ENCODE measurements at regions not wholly inside any gene's neighbourhood (a gene's known extent, or its start where the extent isn't known, plus 50 kb on each side); places are given as distances from the start of the nearest gene placed in this dataset.

DNA sequence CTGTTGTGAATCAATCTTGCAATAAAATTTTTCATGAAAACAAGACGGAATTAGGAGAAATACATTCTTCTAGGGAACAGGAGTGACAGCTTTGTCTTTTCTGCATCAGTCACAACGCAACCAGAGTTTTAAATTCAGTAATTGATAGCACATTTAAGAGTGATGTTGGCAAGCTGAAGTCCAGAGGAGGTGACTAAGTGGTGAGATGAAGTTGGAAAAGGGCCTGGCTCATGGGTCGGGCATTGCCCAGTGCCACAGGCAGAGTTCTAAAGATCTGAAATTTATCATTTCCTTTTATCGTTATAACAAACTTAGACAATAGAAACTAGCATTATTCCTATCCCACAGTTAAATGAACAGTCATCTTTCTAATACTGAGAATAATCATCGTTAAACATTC is 764.6 kb upstream of the ZEB2 start:
- Mint-ChIP-seq H3K9me3 (ENCODE audit: low read depth) (peaks cover 3% of the 10 kb centered on the region), H3K27ac (no peak overlapping the region), H3K4me3 (ENCODE audit: low read depth) (no peak overlapping the region), H3K4me1 (ENCODE audit: low read depth) (peaks cover 10% of the 10 kb centered on the region), H3K27me3 (no peaks in the 10 kb centered on the region), H3K36me3 (ENCODE audit: insufficient read depth) (no peaks in the 10 kb centered on the region)
- DNase-seq (ENCODE audit: low spot score, unreplicated experiment) = no peak
- TF ChIP-seq, protein P1, sequence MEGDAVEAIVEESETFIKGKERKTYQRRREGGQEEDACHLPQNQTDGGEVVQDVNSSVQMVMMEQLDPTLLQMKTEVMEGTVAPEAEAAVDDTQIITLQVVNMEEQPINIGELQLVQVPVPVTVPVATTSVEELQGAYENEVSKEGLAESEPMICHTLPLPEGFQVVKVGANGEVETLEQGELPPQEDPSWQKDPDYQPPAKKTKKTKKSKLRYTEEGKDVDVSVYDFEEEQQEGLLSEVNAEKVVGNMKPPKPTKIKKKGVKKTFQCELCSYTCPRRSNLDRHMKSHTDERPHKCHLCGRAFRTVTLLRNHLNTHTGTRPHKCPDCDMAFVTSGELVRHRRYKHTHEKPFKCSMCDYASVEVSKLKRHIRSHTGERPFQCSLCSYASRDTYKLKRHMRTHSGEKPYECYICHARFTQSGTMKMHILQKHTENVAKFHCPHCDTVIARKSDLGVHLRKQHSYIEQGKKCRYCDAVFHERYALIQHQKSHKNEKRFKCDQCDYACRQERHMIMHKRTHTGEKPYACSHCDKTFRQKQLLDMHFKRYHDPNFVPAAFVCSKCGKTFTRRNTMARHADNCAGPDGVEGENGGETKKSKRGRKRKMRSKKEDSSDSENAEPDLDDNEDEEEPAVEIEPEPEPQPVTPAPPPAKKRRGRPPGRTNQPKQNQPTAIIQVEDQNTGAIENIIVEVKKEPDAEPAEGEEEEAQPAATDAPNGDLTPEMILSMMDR (IDR thresholded peaks at IDR 0.05; ENCODE audit: unreplicated experiment) = no peak

DNA sequence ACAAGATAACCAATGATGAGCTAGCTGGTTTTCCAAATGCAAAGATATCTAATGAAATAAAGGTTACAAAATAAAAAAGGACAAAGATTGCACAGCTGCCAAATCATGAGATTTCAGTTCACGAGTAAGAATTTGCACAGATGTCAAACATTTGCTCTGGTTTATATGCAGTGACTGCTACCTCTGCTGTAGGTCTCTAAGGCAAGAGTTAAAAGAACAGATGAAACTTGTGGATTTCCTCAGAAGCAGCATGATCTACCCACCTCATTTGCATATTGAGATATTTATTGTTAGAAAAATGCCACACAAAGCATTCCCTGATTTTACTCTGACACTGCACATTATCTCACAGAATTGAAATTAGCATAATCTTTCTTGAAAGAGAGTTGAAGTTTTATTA is 763.2 kb upstream of the ZEB2 start:
- Mint-ChIP-seq H3K27me3 (no peaks in the 10 kb centered on the region), H3K36me3 (ENCODE audit: insufficient read depth) (no peaks in the 10 kb centered on the region), H3K9me3 (ENCODE audit: low read depth) (peaks cover 3% of the 10 kb centered on the region), H3K4me3 (ENCODE audit: low read depth) (no peak overlapping the region), H3K27ac (no peak overlapping the region), H3K4me1 (ENCODE audit: low read depth) (peaks cover 5% of the 10 kb centered on the region)
- TF ChIP-seq, protein P1 (IDR thresholded peaks at IDR 0.05; ENCODE audit: unreplicated experiment) = no peak
- no peak for DNase-seq (ENCODE audit: low spot score, unreplicated experiment)

DNA sequence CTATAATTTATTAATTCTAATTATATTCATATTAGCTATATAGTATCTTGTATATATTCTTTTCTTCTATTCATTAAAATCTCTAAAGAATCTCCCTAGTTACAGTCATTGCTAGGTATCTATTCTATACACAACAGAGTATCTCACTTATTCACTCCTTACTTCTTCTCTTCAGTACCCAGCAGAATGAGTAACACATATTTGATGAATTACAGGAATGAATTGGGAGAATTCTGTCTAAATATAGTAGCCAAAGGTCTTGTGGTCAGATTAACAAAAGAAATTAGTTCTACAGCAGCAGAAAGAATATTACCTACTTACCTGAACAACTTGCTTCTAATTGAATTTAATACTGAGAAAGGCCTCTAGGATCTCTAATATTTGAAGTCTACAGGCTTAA is 758.0 kb upstream of the ZEB2 start:
- H3K27ac Mint-ChIP-seq = no peak overlapping the region

DNA sequence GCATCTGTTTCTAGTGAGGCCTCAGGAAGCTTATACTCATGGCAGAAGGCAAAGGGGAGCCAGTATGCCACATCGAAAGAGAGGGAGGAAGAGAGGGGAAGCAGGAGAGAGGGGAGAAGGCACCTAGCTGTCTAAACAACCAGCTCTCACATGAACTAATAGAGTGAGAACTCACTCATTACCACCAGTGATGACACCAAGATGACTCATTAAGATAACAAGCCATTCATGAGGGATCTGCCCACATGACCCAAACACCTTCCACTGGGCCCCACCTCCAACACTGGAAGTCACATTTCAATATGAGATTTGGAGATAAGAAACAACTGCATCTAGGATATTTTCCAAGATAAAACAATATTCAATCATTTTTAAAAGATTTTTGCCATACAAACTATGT is 753.9 kb upstream of the ZEB2 start:
- H3K27me3 Mint-ChIP-seq = no peaks in the 10 kb centered on the region
- H3K4me3 Mint-ChIP-seq (ENCODE audit: low read depth) = no peak overlapping the region
- DNase-seq (ENCODE audit: low spot score, unreplicated experiment) = no peak
- H3K27ac Mint-ChIP-seq = no peak overlapping the region
- H3K9me3 Mint-ChIP-seq (ENCODE audit: low read depth) = peaks cover 14% of the 10 kb centered on the region
- TF ChIP-seq, protein P1 (IDR thresholded peaks at IDR 0.05; ENCODE audit: unreplicated experiment) = no peak
- peaks cover 4% of the 10 kb centered on the region for H3K4me1 Mint-ChIP-seq (ENCODE audit: low read depth)
- no peaks in the 10 kb centered on the region for H3K36me3 Mint-ChIP-seq (ENCODE audit: insufficient read depth)

More for the DNA sequence above, 758.0 kb upstream of the ZEB2 start:
- Mint-ChIP-seq H3K36me3 (ENCODE audit: insufficient read depth) (no peaks in the 10 kb centered on the region), H3K4me3 (ENCODE audit: low read depth) (no peak overlapping the region), H3K27me3 (no peaks in the 10 kb centered on the region), H3K4me1 (ENCODE audit: low read depth) (peaks cover 4% of the 10 kb centered on the region), H3K9me3 (ENCODE audit: low read depth) (peaks cover 12% of the 10 kb centered on the region)
- DNase-seq (ENCODE audit: low spot score, unreplicated experiment) = no peak
- TF ChIP-seq, protein P1 (IDR thresholded peaks at IDR 0.05; ENCODE audit: unreplicated experiment) = no peak

DNA sequence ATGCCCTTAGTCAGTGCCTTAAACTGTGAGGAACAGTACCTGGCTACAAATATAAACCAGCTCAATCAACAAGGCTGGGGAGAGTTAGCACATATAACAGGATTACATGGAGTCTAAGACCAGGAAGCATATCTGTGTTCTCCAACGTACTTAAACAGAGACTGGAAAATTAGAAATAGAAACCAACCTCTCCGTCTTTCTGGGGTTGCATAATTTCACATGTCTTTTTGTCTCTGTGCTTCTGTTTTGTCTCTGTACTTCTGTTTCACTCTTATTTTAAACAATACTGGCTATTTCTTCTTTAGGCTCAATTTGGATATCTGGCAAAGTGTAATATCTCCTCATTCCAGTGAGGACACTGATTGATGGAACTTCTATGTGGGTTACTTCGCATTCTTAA is 749.0 kb upstream of the ZEB2 start:
- Mint-ChIP-seq H3K27ac (no peak overlapping the region), H3K36me3 (ENCODE audit: insufficient read depth) (no peaks in the 10 kb centered on the region), H3K4me3 (ENCODE audit: low read depth) (no peak overlapping the region), H3K9me3 (ENCODE audit: low read depth) (peaks cover 11% of the 10 kb centered on the region), H3K4me1 (ENCODE audit: low read depth) (no peaks in the 10 kb centered on the region), H3K27me3 (no peaks in the 10 kb centered on the region)
- no peak for DNase-seq (ENCODE audit: low spot score, unreplicated experiment)
- TF ChIP-seq, protein P1 (IDR thresholded peaks at IDR 0.05; ENCODE audit: unreplicated experiment) = no peak

Measured in progenitor cell of endocrine pancreas (in vitro differentiated cells).